ENCODE measurements at regions not wholly inside any gene's neighbourhood (a gene's known extent, or its start where the extent isn't known, plus 50 kb on each side); places are given as distances from the start of the nearest gene placed in this dataset.
"Not testable (repeated sequence)": the region's sequence is repeated elsewhere in the genome, so short reads cannot be mapped to it uniquely, and the experiment has no call there.

GRCh38 chr7:68409851-68410250 lies 1188.4 kb upstream of the AUTS2 start:
- no peaks in the 10 kb centered on the region for H3K9me3 ChIP-seq (ENCODE audit: control insufficient read depth in 2 of 3, insufficient read depth in 1 of 3, low read length in 3 of 3)
- no peak overlapping the region for H3K4me3 ChIP-seq (ENCODE audit: low read length in 3 of 3)
- no peaks in the 10 kb centered on the region for H3K36me3 ChIP-seq (ENCODE audit: control insufficient read depth in 2 of 3, insufficient read depth in 3 of 3, low read length in 3 of 3)
- TF ChIP-seq CTCF (IDR thresholded peaks at IDR 0.05; ENCODE audit: borderline replicate concordance, extremely low read depth, insufficient read depth): no peak
- no peak overlapping the region for H3K27ac ChIP-seq (ENCODE audit: low read depth in 2 of 2, low read length in 2 of 2)
- no peaks in the 10 kb centered on the region for H3K27me3 ChIP-seq (ENCODE audit: control insufficient read depth, insufficient read depth, low read length)
- no peak for FAIRE-seq
- H3K9ac ChIP-seq (ENCODE audit: low read length in 3 of 3): no peak overlapping the region
- no peaks in the 10 kb centered on the region for H3K4me1 ChIP-seq (ENCODE audit: control insufficient read depth in 2 of 3, insufficient read depth in 2 of 3, low read depth in 1 of 3, low read length in 3 of 3)
- DNase-seq: no peak
- intact Hi-C loops (cut with DNase I): no loop called here

GRCh38 chr7:68410693-68411092 lies 1187.6 kb upstream of the AUTS2 start:
- intact Hi-C loops (cut with DNase I); H3K36me3 ChIP-seq (ENCODE audit: control insufficient read depth in 2 of 3, insufficient read depth in 3 of 3, low read length in 3 of 3); H3K4me1 ChIP-seq (ENCODE audit: control insufficient read depth in 2 of 3, insufficient read depth in 2 of 3, low read depth in 1 of 3, low read length in 3 of 3); H3K4me3 ChIP-seq (ENCODE audit: low read length in 3 of 3); H3K27me3 ChIP-seq (ENCODE audit: control insufficient read depth, insufficient read depth, low read length); H3K9me3 ChIP-seq (ENCODE audit: control insufficient read depth in 2 of 3, insufficient read depth in 1 of 3, low read length in 3 of 3); H3K27ac ChIP-seq (ENCODE audit: low read depth in 2 of 2, low read length in 2 of 2); FAIRE-seq; DNase-seq; H3K9ac ChIP-seq (ENCODE audit: low read length in 3 of 3): not testable (repeated sequence)

- TF ChIP-seq CTCF (IDR thresholded peaks at IDR 0.05; ENCODE audit: borderline replicate concordance, extremely low read depth, insufficient read depth): no peak
- no peaks in the 10 kb centered on the region for H3K36me3 ChIP-seq (ENCODE audit: control insufficient read depth in 2 of 3, insufficient read depth in 3 of 3, low read length in 3 of 3)
- no peak for FAIRE-seq
- no peaks in the 10 kb centered on the region for H3K27me3 ChIP-seq (ENCODE audit: control insufficient read depth, insufficient read depth, low read length)
- no peaks in the 10 kb centered on the region for H3K4me1 ChIP-seq (ENCODE audit: control insufficient read depth in 2 of 3, insufficient read depth in 2 of 3, low read depth in 1 of 3, low read length in 3 of 3)
- intact Hi-C loops (cut with DNase I): no loop called here
- no peak overlapping the region for H3K4me3 ChIP-seq (ENCODE audit: low read length in 3 of 3)
- DNase-seq: no peak
- no peaks in the 10 kb centered on the region for H3K9me3 ChIP-seq (ENCODE audit: control insufficient read depth in 2 of 3, insufficient read depth in 1 of 3, low read length in 3 of 3)
- no peak overlapping the region for H3K9ac ChIP-seq (ENCODE audit: low read length in 3 of 3)
- no peak overlapping the region for H3K27ac ChIP-seq (ENCODE audit: low read depth in 2 of 2, low read length in 2 of 2)
Measured at GRCh38 chr7:68411742-68412141, 1186.5 kb upstream of the AUTS2 start.

- H3K9me3 ChIP-seq (ENCODE audit: control insufficient read depth in 2 of 3, insufficient read depth in 1 of 3, low read length in 3 of 3): peaks cover 0 to 4% (median 0%) of the 10 kb centered on the region in 3 donors
- DNase-seq (no peak), FAIRE-seq (no peak)
- no peaks in the 10 kb centered on the region for H3K27me3 ChIP-seq (ENCODE audit: control insufficient read depth, insufficient read depth, low read length)
- H3K4me1 ChIP-seq (ENCODE audit: control insufficient read depth in 2 of 3, insufficient read depth in 2 of 3, low read depth in 1 of 3, low read length in 3 of 3): no peaks in the 10 kb centered on the region
- TF ChIP-seq CTCF (IDR thresholded peaks at IDR 0.05; ENCODE audit: borderline replicate concordance, extremely low read depth, insufficient read depth): no peak
- H3K36me3 ChIP-seq (ENCODE audit: control insufficient read depth in 2 of 3, insufficient read depth in 3 of 3, low read length in 3 of 3): no peaks in the 10 kb centered on the region
- no peak overlapping the region for H3K27ac ChIP-seq (ENCODE audit: low read depth in 2 of 2, low read length in 2 of 2)
- H3K4me3 ChIP-seq (ENCODE audit: low read length in 3 of 3): no peak overlapping the region
- intact Hi-C loops (cut with DNase I): no loop called here
- H3K9ac ChIP-seq (ENCODE audit: low read length in 3 of 3): no peak overlapping the region
Measured at GRCh38 chr7:68414631-68415425, 1183.4 kb upstream of the AUTS2 start.

All from kidney (tissue), 13 donors.